Fibroblast of lung (primary cell): ENCODE measurements at regions not wholly inside any gene's neighbourhood (a gene's known extent, or its start where the extent isn't known, plus 50 kb on each side); places are given as distances from the start of the nearest gene placed in this dataset.

Experiments
- CTCF ChIP-seq, 2 donors: IDR thresholded peaks in 1 of 2; conservative IDR thresholded peaks in 1 of 2; 1 replicate in 1 of 2; 2 replicates in 1 of 2; pipeline ENCODE4 v1.5.1; 2011 to 2012; ENCODE audit warnings: low read length in 2 of 2, control low read depth in 1 of 2, inconsistent platforms in 1 of 2, low read depth in 1 of 2, mild to moderate bottlenecking in 1 of 2
- EZH2 ChIP-seq: IDR thresholded peaks from 2 replicates; pipeline ENCODE4 v1.5.1; 2012; ENCODE audit warnings: low read length, control low read depth, mild to moderate bottlenecking; ENCODE audit errors: missing control alignments

GRCh38 chr15:81740416-81740815, 305.4 kb downstream of the MEX3B start:
- TF ChIP-seq CTCF (conservative IDR thresholded peaks at IDR 0.05 in 1 of 2, IDR thresholded peaks at IDR 0.05 in 1 of 2; ENCODE audit: low read depth in 1 of 2, low read length in 2 of 2) (no peak), EZH2 (no peak)
